ENCODE measurements at regions not wholly inside any gene's neighbourhood (a gene's known extent, or its start where the extent isn't known, plus 50 kb on each side); places are given as distances from the start of the nearest gene placed in this dataset.
"Not testable (repeated sequence)": the region's sequence is repeated elsewhere in the genome, so short reads cannot be mapped to it uniquely, and the experiment has no call there.

DNA sequence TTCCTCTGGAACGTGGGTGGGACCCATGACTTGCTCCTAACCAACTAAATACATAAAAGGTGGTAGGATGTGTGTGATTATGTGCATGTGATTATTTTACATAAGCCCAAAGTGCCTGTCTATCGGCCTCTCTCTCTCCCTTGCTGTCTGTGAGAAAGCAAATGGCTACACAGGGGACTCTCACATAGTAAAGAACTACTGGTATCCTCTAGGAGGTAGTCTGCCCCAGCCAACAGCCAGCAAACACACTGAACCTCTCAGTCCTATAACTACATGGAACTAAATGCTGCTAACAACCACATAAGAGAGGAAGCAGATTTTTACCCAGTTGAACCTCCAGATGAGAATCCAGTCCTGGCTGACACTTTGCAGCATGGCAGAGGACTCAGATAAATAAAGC is 1249.4 kb downstream of the ADGRL3 start:
- DNase-seq (ENCODE audit: low spot score), result no peak

DNA sequence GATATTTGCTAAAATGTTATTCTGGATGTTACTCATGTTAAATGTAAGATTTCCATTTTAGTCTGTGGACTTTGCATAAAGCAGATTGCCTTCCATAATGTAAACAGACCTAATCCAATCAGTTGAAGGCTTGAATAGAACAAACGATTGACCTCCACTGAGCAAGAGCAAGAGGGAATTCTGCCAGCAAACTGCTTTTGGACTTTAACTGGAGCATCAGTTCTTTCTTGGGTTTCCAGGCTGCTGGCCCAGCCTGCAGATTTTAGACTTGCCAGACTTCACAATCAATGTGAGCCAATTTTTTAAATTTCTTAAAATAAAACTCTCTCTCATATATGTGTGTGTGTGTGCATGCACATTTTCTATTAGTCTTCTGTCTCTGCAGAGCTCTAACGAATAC is 1248.8 kb downstream of the ADGRL3 start:
- DNase-seq (ENCODE audit: low spot score), result no peak

DNA sequence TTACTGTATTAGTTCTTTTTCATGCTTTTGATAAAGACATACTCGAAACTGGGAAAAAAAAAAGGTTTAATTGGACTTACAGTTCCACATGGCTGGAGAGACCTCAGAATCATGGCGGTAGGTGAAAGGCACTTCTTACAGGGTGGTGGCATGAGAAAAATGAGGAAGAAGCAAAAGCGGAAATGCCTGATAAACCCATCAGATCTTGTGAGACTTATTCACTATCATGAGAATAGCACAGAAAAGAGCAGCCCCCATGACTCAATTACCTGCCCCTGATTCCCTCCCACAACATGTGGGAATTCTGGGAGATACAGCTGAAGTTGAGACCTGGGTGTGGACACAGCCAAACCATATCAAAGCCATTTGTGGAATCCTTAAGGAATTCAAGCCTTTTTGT is 1238.9 kb downstream of the ADGRL3 start:
- DNase-seq (ENCODE audit: low spot score), result no peak

DNA sequence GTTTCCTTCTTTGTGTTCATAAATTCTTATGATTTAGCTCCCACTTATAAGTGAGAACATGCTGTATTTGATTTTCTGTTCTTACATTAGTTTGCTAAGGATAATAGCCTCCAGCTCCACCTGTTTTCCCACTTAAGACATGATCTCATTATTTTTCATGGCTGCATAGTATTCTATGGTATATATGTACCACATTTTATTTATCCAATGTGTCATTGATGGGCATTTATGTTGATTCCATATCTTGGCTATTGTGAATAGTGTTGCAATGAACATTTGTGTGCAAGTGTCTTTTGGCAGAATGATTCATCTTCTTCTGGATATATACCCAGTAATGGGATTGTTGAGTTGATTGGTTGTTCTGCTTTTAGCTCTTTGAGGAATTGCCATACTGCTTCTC is 1234.8 kb downstream of the ADGRL3 start:
- no peak for DNase-seq (ENCODE audit: low spot score)

DNA sequence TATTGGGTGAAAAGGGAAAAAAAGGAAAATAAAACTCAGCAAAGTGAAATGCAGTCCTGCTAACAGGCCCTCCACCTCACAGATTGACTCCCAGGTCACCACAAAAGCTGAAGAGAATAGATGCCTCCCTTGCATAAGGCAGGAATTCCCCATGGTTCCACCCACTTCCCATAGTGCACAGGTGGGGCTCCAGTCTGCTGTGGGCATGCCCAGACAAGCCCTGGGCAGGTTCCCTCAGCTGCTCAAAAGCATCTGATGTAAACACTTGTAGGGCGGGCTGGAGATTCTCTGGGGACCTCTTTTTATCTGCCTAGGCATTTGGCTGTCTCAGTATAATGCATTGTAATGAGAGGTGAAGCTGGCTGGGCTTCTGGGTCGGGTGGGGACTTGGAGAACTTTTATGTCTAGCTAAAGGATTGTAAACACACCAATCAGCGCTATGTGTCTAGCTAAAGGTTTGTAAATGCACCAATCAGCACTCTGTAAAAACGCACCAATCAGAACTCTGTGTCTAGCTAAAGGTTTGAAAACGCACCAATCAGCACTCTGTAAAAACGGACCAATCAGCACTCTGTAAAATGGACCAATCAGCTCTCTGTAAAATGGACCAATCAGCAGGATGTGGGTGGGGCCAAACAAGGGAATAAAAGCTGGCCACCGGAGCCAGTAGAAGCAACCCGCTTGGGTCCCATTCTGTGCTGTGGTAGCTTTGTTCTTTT is 1231.5 kb downstream of the ADGRL3 start:
- not testable (repeated sequence) for DNase-seq (ENCODE audit: low spot score)

DNA sequence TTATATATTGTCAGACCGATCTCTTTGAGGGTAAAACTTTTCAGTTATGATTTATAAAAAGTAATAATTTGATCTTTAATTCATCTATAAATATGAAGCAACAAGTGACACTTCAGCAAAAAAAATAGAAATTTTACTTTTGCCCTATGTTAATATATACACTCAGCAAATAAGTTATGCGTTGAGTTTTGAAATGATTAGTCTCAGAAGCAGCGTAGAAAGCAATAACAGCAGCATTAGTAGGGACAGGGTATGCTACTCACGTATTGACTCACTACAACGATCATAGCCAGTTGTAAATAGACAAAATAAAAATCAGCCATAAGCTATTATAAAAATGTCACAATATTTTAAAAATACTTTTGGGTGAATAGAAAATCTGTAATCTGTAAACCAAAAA is 1229.2 kb downstream of the ADGRL3 start:
- DNase-seq (ENCODE audit: low spot score), result no peak

DNA sequence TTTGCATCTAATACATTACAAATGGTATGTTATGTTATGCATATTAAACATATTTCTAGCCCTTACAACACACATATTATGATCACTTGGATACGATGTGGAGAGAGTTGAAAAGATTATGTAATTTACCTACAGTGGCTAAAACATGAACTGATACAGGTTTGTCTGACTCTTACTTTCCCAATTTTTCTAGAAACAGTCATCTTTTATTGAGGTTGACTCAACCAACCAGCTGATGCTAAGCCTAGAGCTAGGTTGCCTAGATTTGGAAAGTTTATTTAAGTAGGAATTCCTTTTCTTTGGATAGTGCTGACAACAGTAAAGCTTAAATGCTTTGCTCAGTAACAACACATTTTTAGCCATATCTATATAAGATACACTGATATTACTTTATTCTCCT is 1215.1 kb downstream of the ADGRL3 start:
- DNase-seq (ENCODE audit: low spot score), result no peak

DNA sequence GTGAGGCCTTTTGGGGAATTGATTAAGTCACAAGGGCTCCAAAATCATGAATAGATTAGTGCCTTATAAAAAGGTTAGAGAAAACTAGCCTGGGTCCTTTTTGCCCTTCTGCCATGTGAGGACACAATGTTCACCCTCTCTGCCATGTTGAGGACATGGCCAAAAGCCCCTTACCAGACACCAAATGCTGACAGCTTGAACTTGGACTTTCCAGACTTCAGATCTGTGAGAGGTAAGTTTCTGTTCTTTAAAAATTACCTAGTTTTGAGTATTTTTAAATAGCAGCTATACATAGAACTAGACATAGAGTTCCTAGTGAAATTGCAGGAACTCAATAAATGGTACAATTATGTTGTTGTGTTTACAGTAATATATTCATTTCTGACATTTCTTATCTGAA is 1214.4 kb downstream of the ADGRL3 start:
- DNase-seq (ENCODE audit: low spot score), result no peak

DNA sequence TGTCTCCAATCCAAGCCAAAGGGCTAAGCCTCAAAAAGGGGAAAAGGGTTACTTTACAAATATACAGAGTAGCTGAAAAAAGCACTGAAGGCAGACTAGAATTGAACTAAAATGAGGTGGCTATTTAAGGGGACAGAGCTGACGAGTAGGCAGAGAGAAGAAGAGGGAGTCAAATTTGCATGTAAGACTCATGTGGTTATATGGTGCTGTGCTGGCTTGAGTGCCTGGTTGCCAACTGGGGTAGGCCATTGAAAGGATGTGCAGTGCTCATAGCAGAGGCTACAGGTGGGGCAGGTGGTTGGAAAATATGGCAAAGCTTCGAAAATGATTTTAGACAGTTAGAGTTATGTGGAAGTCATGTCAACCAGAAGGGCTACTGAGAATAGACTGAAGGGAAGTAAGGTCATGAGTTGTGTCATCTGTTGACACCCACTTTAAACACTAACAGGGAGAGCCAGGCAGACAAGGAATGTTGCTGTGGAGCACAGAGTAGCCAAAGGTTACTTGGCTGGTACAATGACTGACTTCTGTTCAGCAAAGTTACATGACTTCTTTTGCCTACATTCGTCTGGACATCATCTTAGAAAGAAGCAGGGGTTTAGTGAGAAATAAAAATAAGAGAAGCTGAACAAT is 1210.4 kb downstream of the ADGRL3 start:
- no peak for DNase-seq (ENCODE audit: low spot score)

DNA sequence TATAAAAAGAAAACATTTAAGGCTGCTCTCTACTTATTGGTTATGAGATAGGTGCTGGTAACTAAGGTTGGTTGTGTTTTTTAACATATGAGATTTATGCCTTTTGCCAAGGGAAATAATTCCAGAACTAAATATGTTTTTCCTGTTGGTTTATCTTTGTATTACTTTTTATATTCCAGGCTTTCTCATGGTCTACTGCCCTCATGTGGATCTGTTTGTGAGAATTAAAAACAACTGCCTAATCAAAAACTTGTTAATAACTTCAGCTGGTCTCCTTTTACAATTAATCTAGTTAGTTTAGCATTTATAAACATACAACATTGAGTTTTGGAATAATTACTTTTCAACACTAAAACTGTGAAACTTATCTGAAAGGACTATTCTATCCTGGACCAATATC is 1208.3 kb downstream of the ADGRL3 start:
- DNase-seq (ENCODE audit: low spot score), result no peak

DNA sequence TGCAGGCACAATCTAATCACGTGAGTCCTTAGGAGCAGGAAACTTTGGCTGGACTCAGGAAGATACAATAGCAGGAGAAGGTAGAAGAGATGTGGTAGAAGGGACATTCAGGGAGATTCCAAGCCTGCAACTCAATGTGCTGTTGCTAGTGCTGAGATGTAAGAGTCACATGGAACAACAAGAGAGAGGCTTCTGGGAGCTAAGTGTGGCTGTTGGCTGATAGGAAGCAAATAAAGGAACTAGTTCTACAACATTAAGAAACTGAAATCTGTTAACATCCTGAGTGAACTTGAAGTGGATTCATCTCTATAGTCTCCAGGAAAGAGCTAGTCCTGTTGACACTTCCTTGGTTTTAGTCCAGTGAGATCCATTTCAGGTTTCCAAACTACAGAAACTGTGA is 1207.4 kb downstream of the ADGRL3 start:
- DNase-seq (ENCODE audit: low spot score), result no peak

DNA sequence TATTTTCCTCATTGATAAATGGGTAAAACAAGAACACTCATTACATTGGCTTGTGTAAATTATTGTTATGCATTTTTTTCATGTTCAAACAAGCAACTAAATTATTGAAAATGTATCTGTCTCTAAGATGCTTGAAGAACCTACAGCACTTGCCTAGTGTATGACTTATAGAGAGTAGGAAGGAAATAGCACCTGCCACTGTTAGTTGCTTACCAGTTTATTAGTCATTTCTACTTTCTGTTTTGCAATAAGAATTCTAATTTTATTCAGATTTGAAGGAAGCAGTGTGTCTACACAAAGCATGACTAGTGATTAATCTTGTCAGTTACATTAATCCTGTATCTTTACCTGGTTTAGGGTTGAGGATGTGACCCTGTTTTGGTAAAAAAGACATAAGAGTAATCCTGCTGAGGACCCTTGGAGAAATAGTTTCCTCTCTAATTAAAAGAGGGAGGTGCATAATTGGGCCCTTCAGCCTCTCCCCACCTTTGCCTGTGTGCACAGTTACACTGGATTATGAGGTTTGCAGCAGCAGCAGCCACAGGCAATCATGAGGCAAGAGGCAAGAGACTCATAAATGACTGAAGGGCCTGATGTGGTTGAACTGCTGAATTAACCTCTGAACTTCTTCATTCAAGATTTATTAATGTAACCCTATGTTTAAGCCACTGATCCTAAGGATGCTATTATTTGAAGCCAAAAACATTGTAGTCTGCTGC is 1202.1 kb downstream of the ADGRL3 start:
- no peak for DNase-seq (ENCODE audit: low spot score)

DNA sequence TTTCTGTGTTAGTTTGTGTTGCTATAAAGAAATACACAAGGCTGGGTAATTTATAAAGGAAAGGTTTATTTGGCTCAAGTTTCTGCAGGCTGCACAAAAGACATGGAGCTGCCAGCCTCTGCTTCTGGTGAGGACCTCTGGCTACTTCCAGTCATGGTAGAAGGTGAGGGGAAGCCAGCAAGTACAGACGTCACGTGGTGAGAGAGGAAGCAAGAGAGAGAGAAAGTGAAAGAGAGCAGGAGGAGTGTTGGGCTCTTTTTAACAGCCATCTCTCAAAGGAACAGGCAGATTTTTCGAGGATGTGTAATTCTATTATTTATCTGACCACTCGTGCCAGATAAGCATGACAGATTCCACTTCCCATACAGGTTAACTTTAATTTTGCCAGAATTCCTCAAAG is 1199.1 kb downstream of the ADGRL3 start:
- no peak for DNase-seq (ENCODE audit: low spot score)

DNA sequence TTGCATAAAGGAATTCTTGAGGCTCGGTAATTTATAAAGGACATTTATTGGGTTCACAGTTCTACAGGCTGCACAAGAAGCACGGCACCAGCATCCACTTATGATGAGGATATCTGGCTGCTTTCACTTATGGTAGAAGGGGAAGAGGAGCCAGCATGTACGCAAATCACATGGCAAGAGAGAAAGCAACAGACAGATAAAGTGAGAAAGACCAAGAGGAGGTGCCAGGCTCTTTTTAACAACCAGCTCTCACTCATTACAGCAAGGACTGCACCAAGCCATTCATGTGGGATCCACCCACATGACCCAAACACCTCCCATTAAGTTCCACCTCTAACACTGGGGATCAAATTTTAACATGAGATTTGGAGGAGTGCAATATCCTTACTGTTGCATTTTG is 1198.2 kb downstream of the ADGRL3 start:
- no peak for DNase-seq (ENCODE audit: low spot score)

DNA sequence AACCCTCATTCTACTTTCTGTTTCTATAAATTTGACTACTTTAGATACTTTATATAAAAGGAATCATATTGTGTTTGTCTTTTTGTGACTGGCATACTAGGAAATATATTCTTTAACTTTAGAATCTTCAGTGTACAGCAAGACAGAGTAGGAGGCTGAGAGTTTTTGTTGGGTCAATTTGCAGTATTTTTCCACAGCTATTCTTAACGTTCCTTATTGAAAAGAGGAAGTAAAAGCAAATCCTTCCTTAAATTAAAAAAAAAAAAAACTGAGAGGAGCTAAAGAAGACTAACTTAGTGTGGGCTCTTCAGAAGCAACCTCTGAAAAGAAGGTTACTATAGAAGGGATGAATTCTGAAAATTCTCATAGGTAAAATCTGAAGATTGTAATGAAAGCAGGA is 1194.6 kb downstream of the ADGRL3 start:
- DNase-seq (ENCODE audit: low spot score), result no peak

DNA sequence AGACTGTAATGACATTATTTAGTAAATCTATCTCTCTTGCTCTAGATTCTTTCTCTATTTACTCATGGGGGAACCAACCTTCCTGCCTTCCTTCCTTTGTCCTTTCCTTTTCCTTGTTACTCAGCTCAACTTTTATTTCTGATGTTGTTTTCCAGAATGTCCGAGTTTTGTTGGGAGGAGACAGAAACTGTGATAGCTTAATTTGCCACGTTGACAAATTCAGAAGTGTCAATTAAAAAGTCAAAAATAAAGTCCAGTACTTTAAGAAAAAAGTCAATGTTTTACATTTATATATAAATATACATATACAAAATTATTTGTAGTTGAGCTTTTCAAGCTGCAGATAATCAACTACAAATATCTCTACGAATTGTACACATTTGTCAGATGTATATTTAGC is 1187.7 kb downstream of the ADGRL3 start:
- DNase-seq (ENCODE audit: low spot score), result no peak

DNA sequence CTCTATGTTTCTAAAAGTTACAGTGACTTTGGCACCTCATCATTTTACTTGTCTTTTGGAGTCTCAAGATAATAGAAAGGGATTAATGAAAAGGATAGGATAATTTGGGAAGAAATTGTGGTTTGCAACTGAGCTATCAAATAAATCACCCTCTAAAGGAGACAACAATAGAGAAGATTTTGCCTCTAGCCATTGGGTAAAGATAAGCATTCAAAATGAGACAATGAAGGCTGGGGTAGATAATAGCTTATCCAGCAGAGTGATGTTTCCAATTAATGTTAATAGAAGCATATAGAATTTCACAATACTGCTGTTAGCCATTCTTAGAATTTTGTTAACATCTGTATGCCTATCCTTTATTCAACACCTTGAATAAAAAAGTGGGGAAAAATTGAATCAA is 1177.6 kb downstream of the ADGRL3 start:
- no peak for DNase-seq (ENCODE audit: low spot score)

DNA sequence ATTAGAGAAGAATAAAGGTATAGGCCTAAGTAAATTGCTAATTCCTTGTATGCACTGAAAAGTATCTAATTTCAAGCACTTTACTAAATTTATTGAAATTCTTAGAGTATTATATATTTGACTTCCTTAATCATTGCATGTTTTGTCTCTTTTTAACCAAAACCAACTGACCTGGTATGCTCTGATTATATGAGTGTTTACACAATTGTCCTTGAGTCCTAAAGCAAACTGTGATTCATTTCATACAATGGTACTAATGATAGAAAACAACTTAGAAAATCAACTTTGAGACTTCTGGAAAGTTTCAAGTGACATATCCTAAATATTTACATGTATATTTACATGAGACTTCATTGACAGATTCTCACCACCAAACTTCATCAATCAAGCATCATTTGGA is 1177.1 kb downstream of the ADGRL3 start:
- DNase-seq (ENCODE audit: low spot score), result no peak

DNA sequence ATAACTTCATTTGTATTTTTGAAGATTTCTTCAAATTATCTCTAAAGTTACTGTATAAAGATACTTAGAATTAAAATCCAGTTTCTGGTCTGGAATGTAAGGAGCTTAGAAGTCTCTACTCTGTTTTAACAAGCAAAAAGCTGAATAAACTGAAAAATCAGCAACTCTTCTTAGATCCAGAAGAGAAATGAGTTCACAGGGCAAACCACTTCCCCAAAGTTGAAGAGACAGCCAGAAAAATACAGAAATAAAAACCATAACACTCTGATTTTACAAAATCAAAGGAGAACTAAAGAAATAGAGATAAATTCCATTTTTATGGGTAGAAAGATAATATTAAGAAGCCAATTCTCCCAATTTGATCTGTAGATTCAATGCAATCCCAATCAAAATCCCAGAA is 1166.8 kb downstream of the ADGRL3 start:
- DNase-seq (ENCODE audit: low spot score), result no peak

DNA sequence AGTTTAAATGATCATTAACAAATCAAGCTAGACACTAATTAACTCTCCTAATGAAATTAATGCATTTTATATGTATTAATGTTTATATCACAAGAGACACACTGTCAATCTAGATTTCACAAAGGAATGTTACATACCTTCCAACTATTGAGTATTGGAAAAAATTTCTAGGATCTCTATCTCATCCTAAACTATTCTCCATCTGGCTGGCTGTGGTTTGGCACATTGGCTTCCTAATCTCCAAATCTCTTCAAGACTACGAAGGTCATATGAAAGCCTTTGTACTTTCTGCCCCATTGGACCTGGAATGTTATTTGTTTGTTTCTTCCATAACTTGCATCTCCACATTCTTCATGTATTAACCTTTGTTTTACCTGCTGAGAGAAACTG is 1160.0 kb downstream of the ADGRL3 start:
- DNase-seq (ENCODE audit: low spot score), result no peak

DNA sequence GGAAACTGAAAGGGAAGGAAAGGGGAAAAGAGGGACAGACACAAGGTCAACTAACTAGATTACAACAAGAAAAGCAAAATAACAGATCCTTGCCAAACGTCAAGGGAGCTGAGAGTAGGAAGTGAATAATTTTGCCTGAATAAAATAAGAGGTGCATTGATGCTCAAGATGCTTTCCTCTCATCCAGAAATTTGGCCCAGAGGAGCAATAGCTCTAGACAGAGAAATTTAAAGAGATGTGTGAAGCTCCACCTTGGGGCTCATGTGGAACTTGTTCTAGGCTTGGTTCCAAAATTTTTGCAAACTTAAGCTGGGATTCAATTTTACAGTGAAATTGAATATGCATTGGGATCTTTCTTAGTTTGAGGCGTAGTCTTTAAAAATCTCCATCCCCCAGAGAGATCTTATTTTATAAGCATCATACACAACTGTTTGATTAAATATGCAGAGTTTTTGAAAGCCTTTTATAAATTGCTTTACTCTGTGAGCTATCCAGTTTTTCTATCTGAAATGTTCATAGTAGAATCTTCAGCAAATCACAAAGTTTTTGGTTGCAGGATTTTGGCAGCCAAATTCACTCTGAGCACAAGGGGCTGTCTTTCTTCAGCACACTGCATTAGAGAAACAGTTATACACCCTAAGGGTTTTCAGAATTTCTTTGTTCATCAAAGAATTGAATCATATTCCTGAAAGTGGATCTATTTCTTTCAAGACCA is 1159.5 kb downstream of the ADGRL3 start:
- no peak for DNase-seq (ENCODE audit: low spot score)

DNA sequence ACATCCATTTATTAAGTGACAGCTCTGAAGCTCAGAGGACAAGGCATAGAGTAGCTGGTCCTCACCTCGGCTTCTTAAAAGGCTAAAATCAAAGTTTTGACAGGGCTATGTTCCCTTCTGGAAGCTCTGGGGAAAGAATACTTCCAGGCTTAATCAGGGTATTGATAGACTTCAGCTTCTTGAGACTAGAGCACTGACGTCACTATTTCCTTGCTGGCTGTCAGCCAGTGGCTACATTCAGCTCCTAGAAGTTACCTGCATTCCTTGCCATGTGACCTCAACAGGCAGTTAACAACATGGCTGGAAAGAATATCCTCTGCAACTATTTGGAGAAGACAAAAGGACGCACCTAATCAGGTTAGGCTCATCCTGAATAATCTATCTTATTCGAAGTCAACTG is 1144.8 kb downstream of the ADGRL3 start:
- DNase-seq (ENCODE audit: low spot score), result no peak

DNA sequence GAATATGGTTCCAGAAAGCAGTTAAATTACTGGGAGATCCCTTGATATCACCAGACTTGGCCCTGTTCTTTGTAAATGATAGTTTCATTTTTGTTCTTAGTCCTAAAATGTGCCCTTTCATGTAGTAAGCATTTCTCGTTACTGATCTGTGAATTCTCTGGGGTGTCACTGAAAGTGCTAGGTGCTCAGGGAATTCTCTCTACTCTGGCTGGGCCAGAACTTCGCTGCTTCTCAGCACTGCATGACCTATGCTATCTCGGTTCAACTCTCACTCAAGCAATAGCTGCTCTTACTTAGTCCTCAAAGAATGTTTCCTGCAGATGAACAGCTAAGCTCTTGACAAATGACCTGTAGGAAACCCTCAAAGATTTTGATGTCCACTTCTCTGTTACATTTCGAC is 1144.3 kb downstream of the ADGRL3 start:
- DNase-seq (ENCODE audit: low spot score), result no peak

Data from HuH-7 (cell line).